ENCODE measurements at regions not wholly inside any gene's neighbourhood (a gene's known extent, or its start where the extent isn't known, plus 50 kb on each side); places are given as distances from the start of the nearest gene placed in this dataset.
A peak's percentile ranks its signal among the peaks of the same experiment; 100 is the strongest.

DNA sequence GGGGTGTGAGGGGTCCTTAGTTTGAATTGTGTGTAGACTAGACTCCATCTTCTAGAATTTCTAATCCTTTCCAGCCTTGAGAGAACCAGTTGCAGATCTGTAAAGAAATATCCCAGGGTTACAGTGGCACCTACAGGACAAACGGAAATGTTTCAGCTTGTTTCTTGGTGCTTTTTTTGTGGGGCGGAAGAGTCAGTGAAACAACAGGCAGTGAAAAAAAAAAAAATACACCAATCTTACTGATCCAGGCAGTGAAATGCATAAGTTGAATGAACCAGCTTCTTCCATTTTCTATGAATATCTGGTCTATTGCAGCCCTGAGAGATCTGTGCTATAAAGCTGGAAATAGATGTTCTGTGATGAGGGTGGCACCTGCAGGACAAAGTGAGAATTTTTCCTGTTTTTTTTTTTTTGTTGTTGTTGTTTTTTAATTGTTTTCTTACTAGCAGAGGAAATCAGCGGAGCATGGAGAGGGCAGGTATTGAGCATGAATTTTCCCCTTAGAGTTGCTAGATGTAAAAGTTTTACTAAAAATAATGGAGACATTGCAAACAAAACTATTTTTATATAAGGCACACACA, 81.9 kb upstream of the DYNC1I1 start:
- H3K9me3 ChIP-seq (ENCODE audit: insufficient read depth, low read depth, low read length) = no peaks in the 10 kb centered on the region
- H3K27me3 ChIP-seq (ENCODE audit: insufficient read depth, low read length) = no peaks in the 10 kb centered on the region
- no peak overlapping the region for H3K14ac ChIP-seq (ENCODE audit: low read length)
- no peaks in the 10 kb centered on the region for H3K79me2 ChIP-seq (ENCODE audit: control insufficient read depth, insufficient read depth, low read length, poor library complexity)
- H3K36me3 ChIP-seq (ENCODE audit: control insufficient read depth in 1 of 2, insufficient read depth in 2 of 2, low read length in 2 of 2) = no peaks in the 10 kb centered on the region
- H2AFZ ChIP-seq (ENCODE audit: insufficient read depth, low read length, poor library complexity) = no peak overlapping the region
- no peak overlapping the region for H3K23ac ChIP-seq (ENCODE audit: low read length)
- no peak overlapping the region for H2BK5ac ChIP-seq (ENCODE audit: low read depth, low read length, poor library complexity)
- no peak overlapping the region for H4K8ac ChIP-seq (ENCODE audit: low read depth, low read length)
- no peak overlapping the region for H3K4me3 ChIP-seq (ENCODE audit: low read depth, low read length)
- H3K9ac ChIP-seq (ENCODE audit: low read length) = no peak overlapping the region
- H3K79me1 ChIP-seq (ENCODE audit: low read length) = no peaks in the 10 kb centered on the region
- H2BK120ac ChIP-seq (ENCODE audit: insufficient read depth, low read length, poor library complexity) = no peak overlapping the region
- H3K4ac ChIP-seq (ENCODE audit: low read depth, low read length) = no peak overlapping the region
- DNase-seq = peak; percentile 5 to 48
- H3K4me1 ChIP-seq (ENCODE audit: control insufficient read depth in 1 of 2, insufficient read depth in 2 of 2, low read length in 2 of 2) = no peaks in the 10 kb centered on the region
- no peak overlapping the region for H3K27ac ChIP-seq (ENCODE audit: low read depth, low read length)
- no peak overlapping the region for H3K18ac ChIP-seq (ENCODE audit: low read length)
- WGBS (ENCODE audit: extremely low coverage, insufficient coverage, insufficient read length) = no CpG with 5 or more reads among the region's 3 CpGs
- H2AK5ac ChIP-seq (ENCODE audit: low read length) = no peak overlapping the region
- H4K91ac ChIP-seq (ENCODE audit: low read depth, low read length) = no peak overlapping the region
- H4K12ac ChIP-seq (ENCODE audit: low read depth, low read length) = no peak overlapping the region
- no peak overlapping the region for H2BK12ac ChIP-seq (ENCODE audit: low read length)
- H3K4me2 ChIP-seq (ENCODE audit: low read length) = no peak overlapping the region

DNA sequence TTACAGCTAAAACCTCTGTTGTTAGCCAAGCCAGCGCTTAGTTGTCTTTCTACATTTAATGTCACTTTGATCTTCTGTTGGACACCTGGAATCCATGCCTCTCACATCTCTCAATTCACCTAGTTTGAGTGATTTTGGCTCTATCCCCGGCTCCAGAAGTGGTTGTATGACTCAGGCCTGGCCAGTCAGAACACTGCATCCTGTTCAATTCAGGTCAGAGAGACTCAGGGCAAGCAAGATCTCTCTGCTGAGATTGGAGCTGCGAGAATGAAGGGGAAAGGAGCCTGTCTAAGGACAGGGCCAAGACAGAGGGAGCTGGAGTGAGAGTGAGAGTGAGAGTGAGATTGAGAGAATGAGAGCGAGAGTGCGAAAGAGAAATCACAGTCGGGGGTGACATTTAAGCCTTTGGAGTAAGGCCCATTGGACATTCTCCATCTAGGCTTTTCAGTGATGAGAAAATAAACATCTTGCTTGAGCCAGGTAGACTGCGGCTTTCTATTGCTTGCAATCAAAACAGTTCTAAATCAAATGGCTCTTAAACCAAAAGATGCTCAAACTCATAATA, 83.3 kb upstream of the DYNC1I1 start:
- H2AFZ ChIP-seq (ENCODE audit: insufficient read depth, low read length, poor library complexity) = no peak overlapping the region
- no peak overlapping the region for H2AK5ac ChIP-seq (ENCODE audit: low read length)
- no peak overlapping the region for H3K14ac ChIP-seq (ENCODE audit: low read length)
- no peak overlapping the region for H3K23ac ChIP-seq (ENCODE audit: low read length)
- H3K27me3 ChIP-seq (ENCODE audit: insufficient read depth, low read length) = no peaks in the 10 kb centered on the region
- no peaks in the 10 kb centered on the region for H3K9me3 ChIP-seq (ENCODE audit: insufficient read depth, low read depth, low read length)
- no peaks in the 10 kb centered on the region for H3K79me2 ChIP-seq (ENCODE audit: control insufficient read depth, insufficient read depth, low read length, poor library complexity)
- H3K4me3 ChIP-seq (ENCODE audit: low read depth, low read length) = no peak overlapping the region
- H4K12ac ChIP-seq (ENCODE audit: low read depth, low read length) = no peak overlapping the region
- no peak overlapping the region for H4K8ac ChIP-seq (ENCODE audit: low read depth, low read length)
- no peak overlapping the region for H3K4ac ChIP-seq (ENCODE audit: low read depth, low read length)
- no peaks in the 10 kb centered on the region for H3K36me3 ChIP-seq (ENCODE audit: control insufficient read depth in 1 of 2, insufficient read depth in 2 of 2, low read length in 2 of 2)
- H2BK5ac ChIP-seq (ENCODE audit: low read depth, low read length, poor library complexity) = no peak overlapping the region
- no peak for DNase-seq
- H3K27ac ChIP-seq (ENCODE audit: low read depth, low read length) = no peak overlapping the region
- H3K4me1 ChIP-seq (ENCODE audit: control insufficient read depth in 1 of 2, insufficient read depth in 2 of 2, low read length in 2 of 2) = no peaks in the 10 kb centered on the region
- no peak overlapping the region for H3K4me2 ChIP-seq (ENCODE audit: low read length)
- H3K79me1 ChIP-seq (ENCODE audit: low read length) = no peaks in the 10 kb centered on the region
- no peak overlapping the region for H3K18ac ChIP-seq (ENCODE audit: low read length)
- no CpG with 5 or more reads among the region's 7 CpGs for WGBS (ENCODE audit: extremely low coverage, insufficient coverage, insufficient read length)
- H4K91ac ChIP-seq (ENCODE audit: low read depth, low read length) = no peak overlapping the region
- H2BK12ac ChIP-seq (ENCODE audit: low read length) = no peak overlapping the region
- H3K9ac ChIP-seq (ENCODE audit: low read length) = no peak overlapping the region
- H2BK120ac ChIP-seq (ENCODE audit: insufficient read depth, low read length, poor library complexity) = no peak overlapping the region

GRCh38 chr7:95687759-95688343, 84.5 kb upstream of the DYNC1I1 start:
- Histone ChIP-seq H3K27ac (ENCODE audit: low read depth, low read length) (no peak overlapping the region), H3K18ac (ENCODE audit: low read length) (no peak overlapping the region), H3K27me3 (ENCODE audit: insufficient read depth, low read length) (no peaks in the 10 kb centered on the region), H2BK5ac (ENCODE audit: low read depth, low read length, poor library complexity) (no peak overlapping the region), H3K23ac (ENCODE audit: low read length) (no peak overlapping the region), H4K8ac (ENCODE audit: low read depth, low read length) (no peak overlapping the region), H3K4ac (ENCODE audit: low read depth, low read length) (no peak overlapping the region), H3K79me2 (ENCODE audit: control insufficient read depth, insufficient read depth, low read length, poor library complexity) (no peaks in the 10 kb centered on the region), H3K4me2 (ENCODE audit: low read length) (no peak overlapping the region), H2BK120ac (ENCODE audit: insufficient read depth, low read length, poor library complexity) (no peak overlapping the region), H2AK5ac (ENCODE audit: low read length) (no peak overlapping the region), H3K9me3 (ENCODE audit: insufficient read depth, low read depth, low read length) (no peaks in the 10 kb centered on the region), H3K36me3 (ENCODE audit: control insufficient read depth in 1 of 2, insufficient read depth in 2 of 2, low read length in 2 of 2) (no peaks in the 10 kb centered on the region), H3K9ac (ENCODE audit: low read length) (no peak overlapping the region), H4K12ac (ENCODE audit: low read depth, low read length) (no peak overlapping the region), H2AFZ (ENCODE audit: insufficient read depth, low read length, poor library complexity) (no peak overlapping the region), H3K14ac (ENCODE audit: low read length) (no peak overlapping the region), H2BK12ac (ENCODE audit: low read length) (no peak overlapping the region), H4K91ac (ENCODE audit: low read depth, low read length) (no peak overlapping the region), H3K4me3 (ENCODE audit: low read depth, low read length) (no peak overlapping the region), H3K79me1 (ENCODE audit: low read length) (no peaks in the 10 kb centered on the region), H3K4me1 (ENCODE audit: control insufficient read depth in 1 of 2, insufficient read depth in 2 of 2, low read length in 2 of 2) (no peaks in the 10 kb centered on the region)
- peak; percentile 10 to 47 for DNase-seq
- no CpG with 5 or more reads among the region's 4 CpGs for WGBS (ENCODE audit: extremely low coverage, insufficient coverage, insufficient read length)

GRCh38 chr7:95686109-95686508, 86.2 kb upstream of the DYNC1I1 start:
- H2BK12ac ChIP-seq (ENCODE audit: low read length) = no peak overlapping the region
- WGBS (ENCODE audit: extremely low coverage, insufficient coverage, insufficient read length) = no CpG with 5 or more reads among the region's 4 CpGs

More at GRCh38 chr7:95686109-95686508, 86.2 kb upstream of the DYNC1I1 start:
- peak; percentile 34 to 70 for DNase-seq
- H3K9me3 ChIP-seq (ENCODE audit: insufficient read depth, low read depth, low read length) = no peaks in the 10 kb centered on the region
- no peaks in the 10 kb centered on the region for H3K4me1 ChIP-seq (ENCODE audit: control insufficient read depth in 1 of 2, insufficient read depth in 2 of 2, low read length in 2 of 2)
- H4K12ac ChIP-seq (ENCODE audit: low read depth, low read length) = no peak overlapping the region
- no peak overlapping the region for H3K18ac ChIP-seq (ENCODE audit: low read length)
- H3K23ac ChIP-seq (ENCODE audit: low read length) = no peak overlapping the region
- no peak overlapping the region for H4K91ac ChIP-seq (ENCODE audit: low read depth, low read length)
- H2BK120ac ChIP-seq (ENCODE audit: insufficient read depth, low read length, poor library complexity) = no peak overlapping the region
- no peaks in the 10 kb centered on the region for H3K79me1 ChIP-seq (ENCODE audit: low read length)
- H2BK5ac ChIP-seq (ENCODE audit: low read depth, low read length, poor library complexity) = no peak overlapping the region
- no peak overlapping the region for H2AFZ ChIP-seq (ENCODE audit: insufficient read depth, low read length, poor library complexity)
- no peak overlapping the region for H4K8ac ChIP-seq (ENCODE audit: low read depth, low read length)
- H3K27ac ChIP-seq (ENCODE audit: low read depth, low read length) = no peak overlapping the region
- no peak overlapping the region for H3K4me3 ChIP-seq (ENCODE audit: low read depth, low read length)
- H3K4ac ChIP-seq (ENCODE audit: low read depth, low read length) = no peak overlapping the region
- no peak overlapping the region for H2AK5ac ChIP-seq (ENCODE audit: low read length)
- H3K14ac ChIP-seq (ENCODE audit: low read length) = no peak overlapping the region
- H3K36me3 ChIP-seq (ENCODE audit: control insufficient read depth in 1 of 2, insufficient read depth in 2 of 2, low read length in 2 of 2) = no peaks in the 10 kb centered on the region
- no peak overlapping the region for H3K9ac ChIP-seq (ENCODE audit: low read length)
- H3K4me2 ChIP-seq (ENCODE audit: low read length) = no peak overlapping the region
- no peaks in the 10 kb centered on the region for H3K27me3 ChIP-seq (ENCODE audit: insufficient read depth, low read length)
- no peaks in the 10 kb centered on the region for H3K79me2 ChIP-seq (ENCODE audit: control insufficient read depth, insufficient read depth, low read length, poor library complexity)

Data from trophoblast cell (in vitro differentiated cells and primary cell).